Fibroblast of the aortic adventitia (primary cell): ENCODE measurements at regions not wholly inside any gene's neighbourhood (a gene's known extent, or its start where the extent isn't known, plus 50 kb on each side); places are given as distances from the start of the nearest gene placed in this dataset.
A peak's percentile ranks its signal among the peaks of the same experiment; 100 is the strongest.
"Not testable (repeated sequence)": the region's sequence is repeated elsewhere in the genome, so short reads cannot be mapped to it uniquely, and the experiment has no call there.

ENCODE experiments used
- DNase-seq: peaks from one replicate; pipeline ENCODE4 v3.0.0-alpha.2; 2010; ENCODE audit warnings: low read depth
- H3K4me3 ChIP-seq: 2 replicates; pipeline ENCODE4 v1.5.1; 2011; ENCODE audit warnings: low read depth, mild to moderate bottlenecking, control low read depth, low read length, moderate library complexity
- CTCF ChIP-seq: IDR thresholded peaks from 2 replicates; pipeline ENCODE4 v1.5.1; 2011; ENCODE audit warnings: mild to moderate bottlenecking, low read length, control low read depth, inconsistent platforms; ENCODE audit not compliant: insufficient read depth

DNA sequence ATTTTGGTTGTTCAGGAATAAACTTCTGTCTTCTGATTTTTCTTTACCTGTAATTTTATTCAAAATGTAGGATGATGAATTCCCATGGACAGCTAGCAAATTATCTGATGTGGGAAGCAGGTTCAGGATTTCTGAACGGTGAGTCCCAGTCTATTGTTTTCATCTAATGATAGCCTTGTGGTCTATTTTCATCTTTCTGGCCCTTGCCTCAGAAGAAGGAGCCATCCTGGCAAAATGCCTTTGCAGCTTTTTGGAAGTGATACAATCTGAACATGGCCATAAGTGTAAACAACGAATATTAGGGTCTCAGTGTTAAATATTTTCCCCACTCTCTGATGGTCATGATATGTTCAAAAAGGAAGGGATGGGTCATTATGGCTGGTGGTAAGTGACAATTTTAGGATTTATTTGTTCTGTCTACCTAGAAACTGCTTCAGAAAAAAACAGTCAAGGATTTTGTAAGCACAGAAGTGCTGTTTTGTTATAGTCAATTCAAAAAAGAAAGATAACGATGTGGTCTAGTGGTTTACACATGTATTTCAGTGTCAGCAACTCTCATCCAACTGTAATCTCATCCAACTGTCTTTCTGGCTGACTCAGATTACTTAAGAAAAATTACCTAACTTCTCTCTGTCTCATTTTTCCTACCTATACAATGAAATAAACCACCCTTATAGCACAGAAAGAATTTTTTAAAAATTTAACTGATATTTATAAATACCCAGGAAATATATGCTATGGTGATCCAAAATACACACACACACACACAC is 272.6 kb upstream of the ERBB4 start:
- DNase-seq, result peak; percentile 45
- no peak for TF ChIP-seq CTCF
- no peak overlapping the region for H3K4me3 ChIP-seq

DNA sequence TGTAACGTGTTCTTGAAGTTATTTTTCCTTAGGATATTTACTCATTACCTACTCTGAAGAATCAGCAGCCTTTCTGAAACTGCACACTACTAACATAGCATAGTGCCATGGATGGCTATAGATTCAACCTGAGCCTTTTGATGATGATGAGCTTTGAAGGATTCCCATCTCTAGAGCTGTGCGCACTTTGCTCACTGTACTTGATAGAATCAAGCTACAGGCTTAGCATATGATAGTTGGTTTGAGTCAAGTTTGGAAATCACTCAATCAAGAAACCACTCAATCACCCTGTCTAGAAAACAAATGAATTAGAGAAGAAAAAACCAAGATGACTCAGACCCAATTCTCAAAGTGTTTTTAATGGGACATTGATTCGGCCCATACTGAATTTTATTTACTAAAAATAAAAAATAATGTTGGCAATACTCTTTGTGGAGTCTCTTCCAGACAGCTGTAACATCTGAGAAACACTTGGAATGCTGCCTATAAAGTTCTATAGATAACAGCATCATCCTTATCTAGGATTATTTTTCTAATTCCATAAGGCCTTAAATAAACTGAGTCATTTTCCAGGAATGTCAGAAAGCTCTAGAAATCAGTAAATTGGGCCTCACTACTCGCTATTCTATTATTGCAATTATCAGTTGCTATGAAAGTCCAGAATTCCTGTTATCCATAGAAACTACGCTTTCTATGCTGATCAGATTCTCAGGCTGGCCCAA is 259.0 kb upstream of the ERBB4 start:
- peak; percentile 69 for DNase-seq
- TF ChIP-seq CTCF, result no peak
- H3K4me3 ChIP-seq, result no peak overlapping the region

GRCh38 chr2:212794471-212794870 is 255.9 kb upstream of the ERBB4 start:
- DNase-seq, result no peak
- H3K4me3 ChIP-seq, result no peak overlapping the region
- TF ChIP-seq CTCF, result no peak

DNA sequence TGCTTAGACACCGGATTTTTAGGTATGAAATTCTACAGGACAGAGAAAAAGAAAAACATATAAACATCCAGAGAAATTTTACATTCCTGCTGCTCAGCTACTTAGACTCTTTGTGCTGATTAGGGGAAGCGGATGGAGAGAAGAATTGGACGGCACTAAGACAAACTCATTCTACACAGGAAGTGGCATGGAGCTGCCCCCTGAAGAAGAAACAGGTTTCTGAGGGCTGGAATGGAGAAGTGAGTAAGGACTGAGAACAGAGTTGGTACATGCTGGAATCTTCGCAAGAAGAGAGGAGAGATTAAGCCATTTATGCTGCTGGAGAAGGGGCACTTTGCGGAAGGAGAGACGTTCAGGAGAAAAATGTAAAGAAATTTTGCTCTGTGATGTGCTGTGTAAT is 253.0 kb upstream of the ERBB4 start:
- no peak for TF ChIP-seq CTCF
- DNase-seq, result no peak

DNA sequence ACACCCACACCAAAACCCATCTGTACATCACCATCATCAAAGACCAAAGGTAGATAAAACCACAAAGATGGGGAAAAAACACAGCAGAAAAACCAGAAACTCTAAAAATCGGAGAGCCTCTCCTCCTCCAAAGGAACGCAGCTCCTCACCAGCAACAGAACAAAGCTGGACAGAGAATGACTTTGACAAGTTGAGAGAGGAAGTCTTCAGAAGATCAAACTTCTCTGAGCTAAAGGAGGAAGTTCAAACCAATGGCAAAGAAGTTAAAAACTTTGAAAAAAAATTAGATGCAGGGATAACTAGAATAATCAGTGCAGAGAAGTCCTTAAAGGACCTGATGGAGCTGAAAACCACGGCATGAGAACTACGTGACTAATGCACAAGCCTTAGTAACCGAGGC is 247.5 kb upstream of the ERBB4 start:
- DNase-seq, H3K4me3 ChIP-seq: not testable (repeated sequence)

More for the DNA sequence above, 253.0 kb upstream of the ERBB4 start:
- no peak overlapping the region for H3K4me3 ChIP-seq

DNA sequence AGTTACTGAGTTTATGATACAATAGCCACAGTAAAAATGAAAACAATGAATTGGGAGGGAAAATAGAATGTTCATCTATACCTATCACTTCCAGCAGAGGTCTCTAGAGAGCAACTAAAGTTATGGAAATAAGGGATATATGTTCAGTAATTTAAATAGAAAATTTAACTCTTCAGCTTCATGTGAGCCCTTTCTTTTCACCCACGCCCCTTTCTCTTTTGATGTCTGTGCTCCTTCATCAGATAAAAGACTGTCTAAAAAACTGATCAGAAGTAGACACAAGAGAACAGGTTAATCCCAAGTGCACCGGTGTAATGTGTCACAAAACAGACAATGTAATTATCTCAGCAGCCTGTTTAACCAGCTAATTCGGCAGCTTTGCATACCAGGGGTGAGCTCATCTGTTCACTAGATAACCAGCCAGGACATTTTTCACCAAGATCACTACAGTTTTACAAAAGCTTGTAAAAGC is 238.5 kb upstream of the ERBB4 start:
- TF ChIP-seq CTCF, result peak; percentile 60
- H3K4me3 ChIP-seq, result no peak overlapping the region

DNA sequence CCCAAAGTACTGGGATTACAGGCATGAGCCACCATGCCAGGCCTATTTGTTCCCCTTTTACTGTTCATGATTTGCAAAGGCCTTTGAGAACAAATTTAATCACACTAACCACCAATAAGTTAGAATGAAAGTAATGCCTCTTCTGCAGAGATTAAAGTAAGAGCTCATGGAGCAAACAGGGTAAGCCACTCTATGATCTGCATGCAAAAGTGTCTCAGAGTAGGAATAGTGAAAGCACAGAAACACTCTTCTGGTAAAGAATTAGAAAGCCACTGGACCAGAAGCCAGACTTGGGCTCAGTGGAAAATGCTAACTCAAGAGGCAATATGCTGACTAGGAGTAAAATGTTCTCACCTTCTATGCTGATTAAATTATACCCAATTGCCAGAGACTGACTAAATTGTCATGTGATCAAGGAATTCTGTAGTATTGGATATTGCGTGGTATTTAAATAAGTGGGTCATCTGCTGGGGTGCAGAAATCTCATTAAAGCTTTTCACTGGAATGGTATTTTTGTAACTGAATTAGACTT is 235.3 kb upstream of the ERBB4 start:
- no peak for TF ChIP-seq CTCF
- DNase-seq, result no peak
- no peak overlapping the region for H3K4me3 ChIP-seq

More for the DNA sequence above, 238.5 kb upstream of the ERBB4 start:
- peak; percentile 63 for DNase-seq
